Gastroesophageal sphincter (tissue), 3 donors: ENCODE measurements at regions not wholly inside any gene's neighbourhood (a gene's known extent, or its start where the extent isn't known, plus 50 kb on each side); places are given as distances from the start of the nearest gene placed in this dataset.

ENCODE experiments used
- CTCF ChIP-seq, 4 experiments: fragments of 200-600 bp in 2 of 4; fragments of 450-650 bp in 2 of 4; sonication (generic) in 1 of 4; IDR thresholded peaks; one replicate each; pipeline ENCODE4 v1.5.1; 2017 to 2019; ENCODE audit warnings: antibody characterized with exemption in 4 of 4, mild to moderate bottlenecking in 2 of 4, moderate library complexity in 2 of 4
- EP300 ChIP-seq: sonication (generic); formaldehyde crosslinking; IDR thresholded peaks from one replicate; pipeline ENCODE4 v1.6.1; 2017; ENCODE audit warnings: antibody characterized with exemption, mild to moderate bottlenecking
- POLR2A ChIP-seq, 2 donors: fragments of 450-650 bp; IDR thresholded peaks; one replicate each; pipeline ENCODE4 v1.6.1; 2017; ENCODE audit warnings: antibody characterized with exemption in 2 of 2, mild to moderate bottlenecking in 2 of 2, moderate library complexity in 1 of 2
- POLR2AphosphoS5 ChIP-seq: sonication (generic); formaldehyde crosslinking; IDR thresholded peaks from one replicate; pipeline ENCODE4 v1.6.1; 2017; ENCODE audit warnings: antibody characterized with exemption

- TF ChIP-seq CTCF (IDR thresholded peaks at IDR 0.05) (no peak), POLR2A (IDR thresholded peaks at IDR 0.05) (no peak), POLR2AphosphoS5 (no peak), EP300 (no peak)
Observed at GRCh38 chr9:87322840-87323635, 174.6 kb upstream of the DAPK1 start.
